CD4-positive, CD25-positive, alpha-beta regulatory T cell (primary cell): ENCODE measurements at regions not wholly inside any gene's neighbourhood (a gene's known extent, or its start where the extent isn't known, plus 50 kb on each side); places are given as distances from the start of the nearest gene placed in this dataset.

Source experiments
- ATAC-seq, 2 donors: fragments of 150-1000 bp; cut with Tn5 transposase; one replicate each; pipeline ENCODE4 v1.10.0; 2021; ENCODE audit warnings: low read depth in 2 of 2, moderate number of reproducible peaks in 2 of 2, moderate library complexity in 1 of 2
- DNase-seq, 3 donors: peaks; one replicate each; pipeline versions ENCODE4 v3.0.0 to v3.0.0-alpha.2; 2012 to 2022; ENCODE audit warnings: mixed read lengths in 1 of 3
- H3K27ac ChIP-seq: one replicate; pipeline ENCODE4 v1.7.0; 2013; ENCODE audit warnings: mild to moderate bottlenecking, low read length; ENCODE audit not compliant: insufficient read depth, poor library complexity, severe bottlenecking
- H3K27me3 ChIP-seq: one replicate; pipeline ENCODE4 v1.7.0; 2013; ENCODE audit warnings: low read length; ENCODE audit not compliant: control insufficient read depth, insufficient read depth
- H3K36me3 ChIP-seq: one replicate; pipeline ENCODE4 v1.7.0; 2013; ENCODE audit warnings: mild to moderate bottlenecking, low read length, moderate library complexity; ENCODE audit not compliant: control insufficient read depth, insufficient read depth
- H3K4me1 ChIP-seq: 2 replicates; pipeline ENCODE4 v1.7.0; 2013; ENCODE audit warnings: mild to moderate bottlenecking, low read length; ENCODE audit not compliant: insufficient read depth, control insufficient read depth, poor library complexity, severe bottlenecking
- H3K4me3 ChIP-seq: one replicate; pipeline ENCODE4 v1.7.0; 2013; ENCODE audit warnings: low read depth, mild to moderate bottlenecking, low read length, moderate library complexity
- H3K9me3 ChIP-seq, 2 experiments: 1 replicate in 1 of 2; 2 replicates in 1 of 2; pipeline ENCODE4 v1.7.0; 2013; ENCODE audit warnings: low read length in 2 of 2, mild to moderate bottlenecking in 1 of 2, moderate library complexity in 1 of 2; ENCODE audit not compliant: control insufficient read depth in 2 of 2
- H3K27ac Mint-ChIP-seq, 3 donors: one replicate each; pipeline ENCODE4 v1.8.0; 2020 to 2022; ENCODE audit warnings: mild to moderate bottlenecking in 3 of 3, mixed read lengths in 3 of 3, moderate library complexity in 2 of 3
- H3K27me3 Mint-ChIP-seq: one replicate; pipeline ENCODE4 v1.8.0; 2022; ENCODE audit warnings: mild to moderate bottlenecking, mixed read lengths
- H3K36me3 Mint-ChIP-seq: one replicate; pipeline ENCODE4 v1.8.0; 2020; ENCODE audit warnings: mixed read lengths
- H3K4me1 Mint-ChIP-seq, 4 donors: one replicate each; pipeline ENCODE4 v1.8.0; 2020 to 2022; ENCODE audit warnings: mixed read lengths in 4 of 4, mild to moderate bottlenecking in 1 of 4
- H3K4me3 Mint-ChIP-seq, 4 donors: one replicate each; pipeline ENCODE4 v1.8.0; 2020 to 2022; ENCODE audit warnings: mild to moderate bottlenecking in 4 of 4, mixed read lengths in 4 of 4, moderate library complexity in 3 of 4
- H3K9me3 Mint-ChIP-seq, 7 donors: one replicate each; pipeline ENCODE4 v1.8.0; 2020 to 2022; ENCODE audit warnings: mixed read lengths in 7 of 7, mild to moderate bottlenecking in 3 of 7, moderate library complexity in 2 of 7

- no peak overlapping the region for H3K27ac ChIP-seq
- H3K36me3 Mint-ChIP-seq, result no peaks in the 10 kb centered on the region
- no peaks in the 10 kb centered on the region for H3K36me3 ChIP-seq
- no peaks in the 10 kb centered on the region for H3K9me3 ChIP-seq
- no peak overlapping the region for H3K4me3 ChIP-seq
- H3K4me3 Mint-ChIP-seq, result no peak overlapping the region
- H3K27me3 ChIP-seq, result no peaks in the 10 kb centered on the region
- H3K27me3 Mint-ChIP-seq, result no peaks in the 10 kb centered on the region
- DNase-seq (no peak), ATAC-seq (no peak)
- H3K9me3 Mint-ChIP-seq, result peaks cover 0 to 1% (median 0%) of the 10 kb centered on the region in 7 donors
- H3K4me1 Mint-ChIP-seq, result no peaks in the 10 kb centered on the region
- no peaks in the 10 kb centered on the region for H3K4me1 ChIP-seq
- H3K27ac Mint-ChIP-seq, result no peak overlapping the region
Measured at GRCh38 chr6:126185774-126186173, 154.1 kb upstream of the CENPW start.

- no peaks in the 10 kb centered on the region for H3K27me3 ChIP-seq
- DNase-seq, result no peak
- H3K4me1 ChIP-seq, result no peaks in the 10 kb centered on the region
- no peak overlapping the region for H3K4me3 Mint-ChIP-seq
- no peaks in the 10 kb centered on the region for H3K36me3 ChIP-seq
- ATAC-seq, result no peak
- no peak overlapping the region for H3K27ac ChIP-seq
- H3K4me3 ChIP-seq, result no peak overlapping the region
- no peaks in the 10 kb centered on the region for H3K36me3 Mint-ChIP-seq
- no peaks in the 10 kb centered on the region for H3K9me3 ChIP-seq
- H3K4me1 Mint-ChIP-seq, result no peaks in the 10 kb centered on the region
- peaks cover 0 to 1% (median 0%) of the 10 kb centered on the region in 7 donors for H3K9me3 Mint-ChIP-seq
- H3K27me3 Mint-ChIP-seq, result peaks cover 4% of the 10 kb centered on the region
- no peak overlapping the region for H3K27ac Mint-ChIP-seq
Measured at GRCh38 chr6:126188279-126188909, 151.5 kb upstream of the CENPW start.

GRCh38 chr6:126195625-126196236 lies 144.2 kb upstream of the CENPW start:
- H3K27me3 ChIP-seq, result no peaks in the 10 kb centered on the region
- no peak overlapping the region for H3K4me3 ChIP-seq
- ATAC-seq, result no peak
- H3K9me3 ChIP-seq, result no peaks in the 10 kb centered on the region
- no peak for DNase-seq
- Mint-ChIP-seq H3K4me3 (no peak overlapping the region), H3K27ac (no peak overlapping the region), H3K27me3 (peaks cover 4% of the 10 kb centered on the region), H3K9me3 (peaks cover 0 to 6% (median 0%) of the 10 kb centered on the region in 7 donors), H3K36me3 (peaks cover 4% of the 10 kb centered on the region), H3K4me1 (peaks cover 0 to 11% (median 2%) of the 10 kb centered on the region in 4 donors)
- H3K4me1 ChIP-seq, result no peaks in the 10 kb centered on the region
- H3K27ac ChIP-seq, result no peak overlapping the region
- no peaks in the 10 kb centered on the region for H3K36me3 ChIP-seq

GRCh38 chr6:126198631-126199030 lies 141.3 kb upstream of the CENPW start:
- Mint-ChIP-seq H3K36me3 (peaks cover 4% of the 10 kb centered on the region), H3K4me1 (peaks cover 0 to 11% (median 4%) of the 10 kb centered on the region in 4 donors), H3K4me3 (peak overlapping the region in 1 of 4 donors; percentile 16), H3K27me3 (no peaks in the 10 kb centered on the region), H3K9me3 (peaks cover 0 to 6% (median 0%) of the 10 kb centered on the region in 7 donors), H3K27ac (no peak overlapping the region)
- H3K27me3 ChIP-seq, result no peaks in the 10 kb centered on the region
- ATAC-seq, result no peak
- no peaks in the 10 kb centered on the region for H3K36me3 ChIP-seq
- H3K4me1 ChIP-seq, result no peaks in the 10 kb centered on the region
- DNase-seq, result no peak
- H3K9me3 ChIP-seq, result no peaks in the 10 kb centered on the region
- no peak overlapping the region for H3K4me3 ChIP-seq
- no peak overlapping the region for H3K27ac ChIP-seq

- H3K36me3 ChIP-seq, result no peaks in the 10 kb centered on the region
- peak overlapping the region in 1 of 3 donors; percentile 9 for H3K27ac Mint-ChIP-seq
- peaks cover 4% of the 10 kb centered on the region for H3K36me3 Mint-ChIP-seq
- H3K4me3 Mint-ChIP-seq, result peak overlapping the region in 3 of 4 donors; percentile 3 to 77 (median 6)
- H3K27me3 ChIP-seq, result no peaks in the 10 kb centered on the region
- peak in 1 of 3 donors; percentile 55 for DNase-seq
- no peak for ATAC-seq
- peaks cover 0 to 11% (median 4%) of the 10 kb centered on the region in 4 donors for H3K4me1 Mint-ChIP-seq
- no peaks in the 10 kb centered on the region for H3K9me3 ChIP-seq
- no peak overlapping the region for H3K27ac ChIP-seq
- H3K9me3 Mint-ChIP-seq, result peaks cover 0 to 4% (median 0%) of the 10 kb centered on the region in 7 donors
- H3K27me3 Mint-ChIP-seq, result no peaks in the 10 kb centered on the region
- H3K4me1 ChIP-seq, result no peaks in the 10 kb centered on the region
- H3K4me3 ChIP-seq, result peak overlapping the region; percentile 49
Measured at GRCh38 chr6:126199466-126199865, 140.4 kb upstream of the CENPW start.

- H3K4me1 ChIP-seq, result no peaks in the 10 kb centered on the region
- H3K4me3 ChIP-seq, result no peak overlapping the region
- no peak overlapping the region for H3K27ac ChIP-seq
- H3K4me3 Mint-ChIP-seq, result no peak overlapping the region
- peaks cover 0 to 3% (median 0%) of the 10 kb centered on the region in 7 donors for H3K9me3 Mint-ChIP-seq
- H3K4me1 Mint-ChIP-seq, result peaks cover 0 to 11% (median 4%) of the 10 kb centered on the region in 4 donors
- no peaks in the 10 kb centered on the region for H3K27me3 ChIP-seq
- no peaks in the 10 kb centered on the region for H3K36me3 ChIP-seq
- no peaks in the 10 kb centered on the region for H3K36me3 Mint-ChIP-seq
- H3K9me3 ChIP-seq, result no peaks in the 10 kb centered on the region
- DNase-seq (no peak), ATAC-seq (no peak)
- H3K27me3 Mint-ChIP-seq, result no peaks in the 10 kb centered on the region
- H3K27ac Mint-ChIP-seq, result no peak overlapping the region
Measured at GRCh38 chr6:126202707-126203106, 137.2 kb upstream of the CENPW start.

- Mint-ChIP-seq H3K36me3 (no peaks in the 10 kb centered on the region), H3K27ac (no peak overlapping the region), H3K9me3 (peaks cover 0 to 3% (median 0%) of the 10 kb centered on the region in 7 donors), H3K27me3 (no peaks in the 10 kb centered on the region), H3K4me1 (peaks cover 0 to 9% (median 3%) of the 10 kb centered on the region in 4 donors), H3K4me3 (no peak overlapping the region)
- Histone ChIP-seq H3K9me3 (no peaks in the 10 kb centered on the region), H3K36me3 (no peaks in the 10 kb centered on the region), H3K4me1 (no peaks in the 10 kb centered on the region), H3K27ac (no peak overlapping the region), H3K27me3 (no peaks in the 10 kb centered on the region), H3K4me3 (no peak overlapping the region)
- DNase-seq (no peak), ATAC-seq (no peak)
Measured at GRCh38 chr6:126204126-126204525, 135.8 kb upstream of the CENPW start.

- H3K27me3 Mint-ChIP-seq, result no peaks in the 10 kb centered on the region
- no peak for DNase-seq
- H3K4me3 Mint-ChIP-seq, result no peak overlapping the region
- H3K36me3 ChIP-seq, result no peaks in the 10 kb centered on the region
- no peak for ATAC-seq
- H3K9me3 Mint-ChIP-seq, result peaks cover 0 to 3% (median 0%) of the 10 kb centered on the region in 7 donors
- no peak overlapping the region for H3K27ac ChIP-seq
- H3K9me3 ChIP-seq, result no peaks in the 10 kb centered on the region
- no peak overlapping the region for H3K4me3 ChIP-seq
- no peak overlapping the region for H3K27ac Mint-ChIP-seq
- H3K4me1 ChIP-seq, result no peaks in the 10 kb centered on the region
- no peaks in the 10 kb centered on the region for H3K36me3 Mint-ChIP-seq
- H3K4me1 Mint-ChIP-seq, result peaks cover 0 to 5% (median 2%) of the 10 kb centered on the region in 4 donors
- H3K27me3 ChIP-seq, result no peaks in the 10 kb centered on the region
Measured at GRCh38 chr6:126204598-126204997, 135.3 kb upstream of the CENPW start.
